ENCODE measurements at regions not wholly inside any gene's neighbourhood (a gene's known extent, or its start where the extent isn't known, plus 50 kb on each side); places are given as distances from the start of the nearest gene placed in this dataset.

GRCh38 chr18:41145516-41145915 is 809.5 kb upstream of the PIK3C3 start:
- TF ChIP-seq CTCF (IDR thresholded peaks at IDR 0.05), result no peak
- TF ChIP-seq POLR2AphosphoS5 (IDR thresholded peaks at IDR 0.05), result no peak
- TF ChIP-seq EP300 (IDR thresholded peaks at IDR 0.05), result no peak
- no peak for TF ChIP-seq POLR2A (IDR thresholded peaks at IDR 0.05)
